ENCODE measurements at regions not wholly inside any gene's neighbourhood (a gene's known extent, or its start where the extent isn't known, plus 50 kb on each side); places are given as distances from the start of the nearest gene placed in this dataset.
"Not testable (repeated sequence)": the region's sequence is repeated elsewhere in the genome, so short reads cannot be mapped to it uniquely, and the experiment has no call there.

DNA sequence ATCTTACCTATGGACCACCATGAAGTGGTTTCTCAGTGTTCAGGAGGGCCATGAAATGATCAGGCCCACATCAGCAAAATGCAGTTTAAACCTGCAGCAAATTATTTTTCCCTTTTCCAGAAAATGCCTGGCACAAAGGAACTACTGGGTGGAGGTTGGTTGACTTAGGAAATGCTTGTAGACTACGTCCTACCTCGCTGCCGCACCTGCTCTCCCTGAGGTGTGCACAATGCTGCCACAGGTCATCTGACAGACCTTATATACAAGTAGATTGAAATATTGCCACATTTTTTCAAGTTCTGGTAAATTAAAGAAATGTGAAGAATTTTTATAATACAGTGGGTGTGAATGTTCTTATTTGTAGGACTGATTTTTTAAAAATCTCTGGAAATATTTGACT, 166.7 kb upstream of the PDE4B start:
- DNase-seq (ENCODE audit: low read depth) = no peak
- no peak overlapping the region for H3K4me3 ChIP-seq (ENCODE audit: low read depth, low read length)
- no peak for TF ChIP-seq MAX (IDR thresholded peaks at IDR 0.05; ENCODE audit: low read depth, low read length)
- TF ChIP-seq CTCF (IDR thresholded peaks at IDR 0.05; ENCODE audit: low read depth, low read length) = no peak
- no peak for TF ChIP-seq MYC (IDR thresholded peaks at IDR 0.05; ENCODE audit: low read depth, low read length)
- TF ChIP-seq POLR2A (IDR thresholded peaks at IDR 0.05; ENCODE audit: extremely low read depth, insufficient read length) = no peak

DNA sequence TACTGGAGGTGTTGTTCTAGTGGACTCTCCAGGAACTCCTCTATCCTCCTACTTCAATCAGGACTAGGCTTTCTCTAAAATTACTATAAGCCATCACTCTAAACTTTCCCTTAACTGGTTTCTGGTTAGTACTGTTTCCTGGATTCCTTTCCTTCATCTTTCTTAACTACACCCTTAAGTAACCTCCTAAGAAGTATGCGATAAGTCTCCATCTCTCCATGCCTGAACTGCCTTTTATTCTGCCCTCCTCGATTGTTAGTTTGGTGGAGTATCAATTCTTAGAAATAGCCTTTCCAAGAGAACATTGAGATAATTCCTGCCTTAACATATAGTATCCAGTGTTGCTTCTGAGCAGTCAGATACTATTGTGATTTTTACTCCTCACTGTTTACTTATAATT, 162.9 kb upstream of the PDE4B start:
- no peak for DNase-seq (ENCODE audit: low read depth)

GRCh38 chr1:65630855-65631254, 161.8 kb upstream of the PDE4B start:
- no peak overlapping the region for H3K4me3 ChIP-seq (ENCODE audit: low read depth, low read length)
- no peak for TF ChIP-seq CTCF (IDR thresholded peaks at IDR 0.05; ENCODE audit: low read depth, low read length)
- TF ChIP-seq MYC (IDR thresholded peaks at IDR 0.05; ENCODE audit: low read depth, low read length) = no peak
- no peak for TF ChIP-seq MAX (IDR thresholded peaks at IDR 0.05; ENCODE audit: low read depth, low read length)
- no peak for TF ChIP-seq POLR2A (IDR thresholded peaks at IDR 0.05; ENCODE audit: extremely low read depth, insufficient read length)
- DNase-seq (ENCODE audit: low read depth) = no peak

More for the DNA sequence above, 162.9 kb upstream of the PDE4B start:
- no peak for TF ChIP-seq MYC (IDR thresholded peaks at IDR 0.05; ENCODE audit: low read depth, low read length)
- no peak for TF ChIP-seq CTCF (IDR thresholded peaks at IDR 0.05; ENCODE audit: low read depth, low read length)
- TF ChIP-seq POLR2A (IDR thresholded peaks at IDR 0.05; ENCODE audit: extremely low read depth, insufficient read length) = no peak
- no peak for TF ChIP-seq MAX (IDR thresholded peaks at IDR 0.05; ENCODE audit: low read depth, low read length)
- H3K4me3 ChIP-seq (ENCODE audit: low read depth, low read length) = no peak overlapping the region

- TF ChIP-seq CTCF (IDR thresholded peaks at IDR 0.05; ENCODE audit: low read depth, low read length) = no peak
- TF ChIP-seq MYC (IDR thresholded peaks at IDR 0.05; ENCODE audit: low read depth, low read length) = no peak
- no peak for TF ChIP-seq POLR2A (IDR thresholded peaks at IDR 0.05; ENCODE audit: extremely low read depth, insufficient read length)
- no peak for TF ChIP-seq MAX (IDR thresholded peaks at IDR 0.05; ENCODE audit: low read depth, low read length)
- no peak overlapping the region for H3K4me3 ChIP-seq (ENCODE audit: low read depth, low read length)
- DNase-seq (ENCODE audit: low read depth) = no peak
Measured at GRCh38 chr1:65632235-65632634, 160.5 kb upstream of the PDE4B start.

DNA sequence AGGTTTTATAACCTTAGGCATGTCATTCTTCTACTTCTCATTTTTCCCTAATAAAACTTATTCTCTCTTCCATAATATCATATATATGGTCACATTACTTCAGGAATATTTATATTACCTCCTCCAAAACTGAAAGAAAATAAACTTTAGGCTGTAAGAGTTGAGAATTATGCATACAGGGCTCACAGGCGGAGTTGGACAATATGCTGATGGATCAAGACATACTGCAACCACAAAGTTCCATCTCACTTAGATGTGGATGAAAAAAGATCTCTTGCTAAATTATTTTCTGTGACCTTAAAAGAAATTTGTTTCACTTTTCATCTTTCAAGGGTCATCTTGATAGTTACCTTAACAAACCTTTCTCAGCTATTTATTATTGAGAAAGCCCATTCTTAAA, 152.6 kb upstream of the PDE4B start:
- no peak for TF ChIP-seq POLR2A (IDR thresholded peaks at IDR 0.05; ENCODE audit: extremely low read depth, insufficient read length)
- TF ChIP-seq MAX (IDR thresholded peaks at IDR 0.05; ENCODE audit: low read depth, low read length) = no peak
- H3K4me3 ChIP-seq (ENCODE audit: low read depth, low read length) = no peak overlapping the region
- DNase-seq (ENCODE audit: low read depth) = no peak

DNA sequence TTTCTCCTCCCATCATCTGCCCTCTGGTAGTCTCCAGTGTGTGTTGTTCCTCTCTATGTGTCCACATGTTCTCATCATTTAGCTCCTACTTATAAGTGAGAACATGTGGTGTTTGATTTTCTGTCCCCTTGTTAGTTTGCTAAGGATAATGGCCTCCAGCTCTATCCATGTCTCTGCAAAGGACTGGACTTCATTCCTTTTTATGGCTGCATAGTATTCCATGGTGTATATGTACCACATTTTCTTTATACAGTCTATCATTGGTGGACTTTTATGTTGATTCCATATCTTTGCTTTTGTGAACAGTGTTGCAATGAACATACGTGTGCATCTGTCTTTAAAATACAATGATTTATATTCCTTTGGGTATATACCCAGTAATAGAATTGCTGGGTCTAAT, 143.5 kb upstream of the PDE4B start:
- not testable (repeated sequence) for DNase-seq (ENCODE audit: low read depth); H3K4me3 ChIP-seq (ENCODE audit: low read depth, low read length)

DNA sequence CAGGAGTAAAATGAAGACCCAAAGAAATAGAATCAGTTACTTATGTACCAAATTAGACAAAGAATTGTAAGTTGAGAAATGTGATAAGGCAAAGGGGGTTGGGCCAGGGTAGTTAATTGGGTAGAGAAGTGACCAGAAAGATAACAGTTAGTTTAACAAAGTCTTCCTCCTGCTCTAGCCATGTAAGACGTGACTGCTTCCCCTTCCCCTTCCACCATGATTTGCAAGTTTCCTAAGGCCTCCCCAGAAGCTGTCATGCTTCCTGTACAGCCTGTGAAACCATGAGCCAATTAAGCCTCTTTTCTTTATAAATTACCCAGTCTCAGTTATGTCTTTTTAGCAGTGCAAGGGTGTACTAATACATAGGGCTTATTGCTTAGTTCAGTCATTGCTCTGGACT, 142.0 kb upstream of the PDE4B start:
- peak; percentile 1 for DNase-seq (ENCODE audit: low read depth)
- TF ChIP-seq MYC (IDR thresholded peaks at IDR 0.05; ENCODE audit: low read depth, low read length) (no peak), POLR2A (IDR thresholded peaks at IDR 0.05; ENCODE audit: extremely low read depth, insufficient read length) (no peak), CTCF (IDR thresholded peaks at IDR 0.05; ENCODE audit: low read depth, low read length) (no peak), MAX (IDR thresholded peaks at IDR 0.05; ENCODE audit: low read depth, low read length) (no peak)
- H3K4me3 ChIP-seq (ENCODE audit: low read depth, low read length) = no peak overlapping the region

DNA sequence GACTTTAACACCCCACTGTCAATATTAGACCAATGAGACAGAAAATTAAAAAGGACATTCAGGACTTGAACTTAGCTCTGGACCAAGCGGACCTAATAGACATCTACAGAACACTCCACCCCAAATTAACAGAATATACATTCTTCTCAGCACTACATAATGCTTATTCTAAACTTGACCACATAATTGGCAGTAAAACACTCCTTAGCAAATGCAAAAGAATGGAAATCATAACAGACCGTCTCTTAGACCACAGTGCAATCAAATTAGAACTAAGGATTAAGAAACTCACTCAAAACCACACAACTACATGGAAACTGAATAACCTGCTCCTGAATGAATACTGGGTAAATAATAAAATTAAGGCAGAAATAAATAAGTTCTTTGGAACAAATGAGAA, 138.2 kb upstream of the PDE4B start:
- not testable (repeated sequence) for H3K4me3 ChIP-seq (ENCODE audit: low read depth, low read length); DNase-seq (ENCODE audit: low read depth)

- not testable (repeated sequence) for DNase-seq (ENCODE audit: low read depth); H3K4me3 ChIP-seq (ENCODE audit: low read depth, low read length)
Measured at GRCh38 chr1:65657609-65658008, 135.1 kb upstream of the PDE4B start.

Measured in NB4 (cell line).